8988T (cell line): ENCODE measurements at regions not wholly inside any gene's neighbourhood (a gene's known extent, or its start where the extent isn't known, plus 50 kb on each side); places are given as distances from the start of the nearest gene placed in this dataset.

Source experiments
- DNase-seq: peaks from one replicate; pipeline ENCODE4 v3.0.0; 2011

GRCh38 chr5:2222246-2222992, 339.7 kb upstream of the IRX4 start:
- DNase-seq = no peak

- no peak for DNase-seq
These were observed 338.7 kb upstream of the IRX4 start for GRCh38 chr5:2221450-2221849.

- no peak for DNase-seq
These were observed 338.0 kb upstream of the IRX4 start for GRCh38 chr5:2220741-2221140.

GRCh38 chr5:2219149-2219776, 336.5 kb upstream of the IRX4 start:
- DNase-seq = no peak

- DNase-seq = no peak
These were observed 334.5 kb upstream of the IRX4 start for GRCh38 chr5:2217219-2217618.

- no peak for DNase-seq
These were observed 332.3 kb upstream of the IRX4 start for GRCh38 chr5:2214910-2215590.

GRCh38 chr5:2213121-2213730, 330.5 kb upstream of the IRX4 start:
- no peak for DNase-seq

GRCh38 chr5:2212481-2212880, 329.8 kb upstream of the IRX4 start:
- DNase-seq = no peak

- no peak for DNase-seq
These were observed 325.5 kb upstream of the IRX4 start for GRCh38 chr5:2208239-2208544.

GRCh38 chr5:2207416-2208238, 324.9 kb upstream of the IRX4 start:
- no peak for DNase-seq

GRCh38 chr5:2207109-2207399, 324.3 kb upstream of the IRX4 start:
- no peak for DNase-seq

GRCh38 chr5:2206293-2207108, 323.8 kb upstream of the IRX4 start:
- DNase-seq = no peak

GRCh38 chr5:2205596-2206226, 323.0 kb upstream of the IRX4 start:
- DNase-seq = no peak

GRCh38 chr5:2205185-2205585, 322.5 kb upstream of the IRX4 start:
- DNase-seq = no peak

- DNase-seq = no peak
These were observed 321.9 kb upstream of the IRX4 start for GRCh38 chr5:2204366-2205184.

- no peak for DNase-seq
These were observed 321.0 kb upstream of the IRX4 start for GRCh38 chr5:2203774-2204173.

- no peak for DNase-seq
These were observed 319.1 kb upstream of the IRX4 start for GRCh38 chr5:2201832-2202231.

GRCh38 chr5:2201421-2201820, 318.7 kb upstream of the IRX4 start:
- no peak for DNase-seq

- no peak for DNase-seq
These were observed 318.3 kb upstream of the IRX4 start for GRCh38 chr5:2201011-2201410.

- no peak for DNase-seq
These were observed 317.7 kb upstream of the IRX4 start for GRCh38 chr5:2200261-2200950.
